ENCODE measurements at regions not wholly inside any gene's neighbourhood (a gene's known extent, or its start where the extent isn't known, plus 50 kb on each side); places are given as distances from the start of the nearest gene placed in this dataset.

- no peak for DNase-seq
Measured at GRCh38 chr11:8321876-8322275, 58.2 kb upstream of the LMO1 start.

- no peak for DNase-seq
Measured at GRCh38 chr11:8320076-8320475, 56.4 kb upstream of the LMO1 start.

GRCh38 chr11:8318536-8318935, 54.9 kb upstream of the LMO1 start:
- DNase-seq, result no peak

GRCh38 chr11:8317159-8317558, 53.5 kb upstream of the LMO1 start:
- no peak for DNase-seq

GRCh38 chr11:8315954-8316353, 52.3 kb upstream of the LMO1 start:
- no peak for DNase-seq

GRCh38 chr11:8315463-8315862, 51.8 kb upstream of the LMO1 start:
- no peak for DNase-seq

- DNase-seq, result no peak
Measured at GRCh38 chr11:8314916-8315315, 51.2 kb upstream of the LMO1 start.

- DNase-seq, result no peak
Measured at GRCh38 chr11:8313504-8314090, 49.9 kb upstream of the LMO1 start.

Data from stimulated activated CD4-positive, alpha-beta T cell treated with anti-CD3 and anti-CD28 coated beads, Interleukin-4, amount 100 ng/mL, for 1 hour (primary cell).